GM21576 (cell line): ENCODE measurements at regions not wholly inside any gene's neighbourhood (a gene's known extent, or its start where the extent isn't known, plus 50 kb on each side); places are given as distances from the start of the nearest gene placed in this dataset.

Source experiments
- ATAC-seq: cut with Tn5 transposase; IDR thresholded peaks from one replicate; pipeline ENCODE4 v1.9.1; 2021; ENCODE audit warnings: mild to moderate bottlenecking, moderate library complexity; ENCODE audit not compliant: unreplicated experiment

- no peak for ATAC-seq
Observed at GRCh38 chr5:89286320-89286719, 403.3 kb upstream of the MEF2C start.

GRCh38 chr5:89283728-89284493 is 400.9 kb upstream of the MEF2C start:
- ATAC-seq: no peak

GRCh38 chr5:89282554-89283510 is 399.8 kb upstream of the MEF2C start:
- no peak for ATAC-seq

GRCh38 chr5:89281766-89282553 is 399.0 kb upstream of the MEF2C start:
- ATAC-seq: no peak

- no peak for ATAC-seq
Observed at GRCh38 chr5:89281211-89281610, 398.2 kb upstream of the MEF2C start.

GRCh38 chr5:89280103-89281037 is 397.4 kb upstream of the MEF2C start:
- ATAC-seq: no peak

GRCh38 chr5:89279391-89280036 is 396.5 kb upstream of the MEF2C start:
- ATAC-seq: no peak

GRCh38 chr5:89277816-89278215 is 394.8 kb upstream of the MEF2C start:
- ATAC-seq: no peak

- no peak for ATAC-seq
Observed at GRCh38 chr5:89276566-89277305, 393.8 kb upstream of the MEF2C start.

GRCh38 chr5:89275066-89275855 is 392.3 kb upstream of the MEF2C start:
- ATAC-seq: no peak

GRCh38 chr5:89273289-89273688 is 390.3 kb upstream of the MEF2C start:
- no peak for ATAC-seq

- ATAC-seq: no peak
Observed at GRCh38 chr5:89270901-89271300, 387.9 kb upstream of the MEF2C start.

GRCh38 chr5:89269721-89270120 is 386.7 kb upstream of the MEF2C start:
- no peak for ATAC-seq

- ATAC-seq: no peak
Observed at GRCh38 chr5:89268460-89268859, 385.5 kb upstream of the MEF2C start.

GRCh38 chr5:89267788-89268187 is 384.8 kb upstream of the MEF2C start:
- ATAC-seq: no peak

GRCh38 chr5:89265511-89266179 is 382.7 kb upstream of the MEF2C start:
- no peak for ATAC-seq

- no peak for ATAC-seq
Observed at GRCh38 chr5:89263846-89264245, 380.9 kb upstream of the MEF2C start.

- ATAC-seq: no peak
Observed at GRCh38 chr5:89262030-89262429, 379.0 kb upstream of the MEF2C start.
